Progenitor cell of endocrine pancreas (in vitro differentiated cells): ENCODE measurements at regions not wholly inside any gene's neighbourhood (a gene's known extent, or its start where the extent isn't known, plus 50 kb on each side); places are given as distances from the start of the nearest gene placed in this dataset.

ENCODE experiments used
- DNase-seq: peaks from one replicate; pipeline ENCODE4 v3.0.0; 2021; ENCODE audit warnings: low spot score; ENCODE audit not compliant: unreplicated experiment
- H3K27ac Mint-ChIP-seq: 2 replicates; pipeline ENCODE4 v1.8.0; 2021; ENCODE audit warnings: mild to moderate bottlenecking, moderate library complexity, mixed read lengths
- H3K27me3 Mint-ChIP-seq: 2 replicates; pipeline ENCODE4 v1.8.0; 2021; ENCODE audit warnings: mixed read lengths
- H3K36me3 Mint-ChIP-seq: 2 replicates; pipeline ENCODE4 v1.8.0; 2022; ENCODE audit warnings: mixed read lengths; ENCODE audit not compliant: insufficient read depth
- H3K4me1 Mint-ChIP-seq: 2 replicates; pipeline ENCODE4 v1.8.0; 2021; ENCODE audit warnings: low read depth, mixed read lengths
- H3K4me3 Mint-ChIP-seq: 2 replicates; pipeline ENCODE4 v1.8.0; 2021; ENCODE audit warnings: low read depth, mild to moderate bottlenecking, moderate library complexity, mixed read lengths
- H3K9me3 Mint-ChIP-seq: 2 replicates; pipeline ENCODE4 v1.8.0; 2021; ENCODE audit warnings: low read depth, mixed read lengths
- CTCF ChIP-seq: fragments of 200-600 bp; sonication (generic); IDR thresholded peaks from one replicate; pipeline ENCODE4 v1.5.0; 2021; ENCODE audit warnings: antibody characterized with exemption, mild to moderate bottlenecking; ENCODE audit not compliant: unreplicated experiment

- H3K27ac Mint-ChIP-seq: no peak overlapping the region
- no peak for TF ChIP-seq CTCF
- H3K4me1 Mint-ChIP-seq: peaks cover 17% of the 10 kb centered on the region
- no peak overlapping the region for H3K4me3 Mint-ChIP-seq
- no peak for DNase-seq
- H3K9me3 Mint-ChIP-seq: no peaks in the 10 kb centered on the region
- no peaks in the 10 kb centered on the region for H3K36me3 Mint-ChIP-seq
- no peaks in the 10 kb centered on the region for H3K27me3 Mint-ChIP-seq
Measured at GRCh38 chr3:86562090-86562489, 428.9 kb downstream of the VGLL3 start.

- no peaks in the 10 kb centered on the region for H3K9me3 Mint-ChIP-seq
- H3K4me1 Mint-ChIP-seq: peaks cover 17% of the 10 kb centered on the region
- H3K36me3 Mint-ChIP-seq: no peaks in the 10 kb centered on the region
- no peak for TF ChIP-seq CTCF
- H3K27ac Mint-ChIP-seq: no peak overlapping the region
- DNase-seq: no peak
- no peaks in the 10 kb centered on the region for H3K27me3 Mint-ChIP-seq
- no peak overlapping the region for H3K4me3 Mint-ChIP-seq
Measured at GRCh38 chr3:86561215-86561614, 429.7 kb downstream of the VGLL3 start.

- Mint-ChIP-seq H3K4me1 (no peaks in the 10 kb centered on the region), H3K36me3 (no peaks in the 10 kb centered on the region), H3K27ac (no peak overlapping the region), H3K9me3 (no peaks in the 10 kb centered on the region), H3K4me3 (no peak overlapping the region), H3K27me3 (no peaks in the 10 kb centered on the region)
- TF ChIP-seq CTCF: no peak
- DNase-seq: no peak
Measured at GRCh38 chr3:86554383-86554782, 436.6 kb downstream of the VGLL3 start.

- H3K36me3 Mint-ChIP-seq: no peaks in the 10 kb centered on the region
- H3K4me1 Mint-ChIP-seq: no peaks in the 10 kb centered on the region
- no peak for DNase-seq
- H3K4me3 Mint-ChIP-seq: no peak overlapping the region
- TF ChIP-seq CTCF: no peak
- H3K27ac Mint-ChIP-seq: no peak overlapping the region
- H3K9me3 Mint-ChIP-seq: peaks cover 3% of the 10 kb centered on the region
- no peaks in the 10 kb centered on the region for H3K27me3 Mint-ChIP-seq
Measured at GRCh38 chr3:86547692-86548091, 443.3 kb downstream of the VGLL3 start.

GRCh38 chr3:86537171-86537570, 453.8 kb downstream of the VGLL3 start:
- Mint-ChIP-seq H3K36me3 (peaks cover under 1% of the 10 kb centered on the region), H3K27ac (no peak overlapping the region), H3K27me3 (no peaks in the 10 kb centered on the region), H3K4me3 (no peak overlapping the region), H3K9me3 (peaks cover 13% of the 10 kb centered on the region), H3K4me1 (no peaks in the 10 kb centered on the region)
- TF ChIP-seq CTCF: no peak
- no peak for DNase-seq
